ENCODE measurements at regions not wholly inside any gene's neighbourhood (a gene's known extent, or its start where the extent isn't known, plus 50 kb on each side); places are given as distances from the start of the nearest gene placed in this dataset.
"Not testable (repeated sequence)": the region's sequence is repeated elsewhere in the genome, so short reads cannot be mapped to it uniquely, and the experiment has no call there.

GRCh38 chr2:153268941-153269461 lies 209.6 kb downstream of the RPRM start:
- TF ChIP-seq, protein P1, sequence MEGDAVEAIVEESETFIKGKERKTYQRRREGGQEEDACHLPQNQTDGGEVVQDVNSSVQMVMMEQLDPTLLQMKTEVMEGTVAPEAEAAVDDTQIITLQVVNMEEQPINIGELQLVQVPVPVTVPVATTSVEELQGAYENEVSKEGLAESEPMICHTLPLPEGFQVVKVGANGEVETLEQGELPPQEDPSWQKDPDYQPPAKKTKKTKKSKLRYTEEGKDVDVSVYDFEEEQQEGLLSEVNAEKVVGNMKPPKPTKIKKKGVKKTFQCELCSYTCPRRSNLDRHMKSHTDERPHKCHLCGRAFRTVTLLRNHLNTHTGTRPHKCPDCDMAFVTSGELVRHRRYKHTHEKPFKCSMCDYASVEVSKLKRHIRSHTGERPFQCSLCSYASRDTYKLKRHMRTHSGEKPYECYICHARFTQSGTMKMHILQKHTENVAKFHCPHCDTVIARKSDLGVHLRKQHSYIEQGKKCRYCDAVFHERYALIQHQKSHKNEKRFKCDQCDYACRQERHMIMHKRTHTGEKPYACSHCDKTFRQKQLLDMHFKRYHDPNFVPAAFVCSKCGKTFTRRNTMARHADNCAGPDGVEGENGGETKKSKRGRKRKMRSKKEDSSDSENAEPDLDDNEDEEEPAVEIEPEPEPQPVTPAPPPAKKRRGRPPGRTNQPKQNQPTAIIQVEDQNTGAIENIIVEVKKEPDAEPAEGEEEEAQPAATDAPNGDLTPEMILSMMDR (IDR thresholded peaks at IDR 0.05; ENCODE audit: low read depth, low read length, missing control alignments) = no peak
- no peaks in the 10 kb centered on the region for H3K36me3 ChIP-seq (replicated peaks)
- H3K27me3 ChIP-seq (replicated peaks) = no peaks in the 10 kb centered on the region
- no peak overlapping the region for H3K4me3 ChIP-seq (ENCODE audit: low read depth, low read length)
- in situ Hi-C loops (cut with HindIII; ENCODE audit: low pct_ligation_motif_present, low sequenced_read_pairs) = no loop called here
- no peak for DNase-seq
- H3K27ac ChIP-seq = no peak overlapping the region

- DNase-seq; in situ Hi-C loops (cut with HindIII; ENCODE audit: low pct_ligation_motif_present, low sequenced_read_pairs): not testable (repeated sequence)
These were observed 221.7 kb downstream of the RPRM start for GRCh38 chr2:153256876-153257275.

DNA sequence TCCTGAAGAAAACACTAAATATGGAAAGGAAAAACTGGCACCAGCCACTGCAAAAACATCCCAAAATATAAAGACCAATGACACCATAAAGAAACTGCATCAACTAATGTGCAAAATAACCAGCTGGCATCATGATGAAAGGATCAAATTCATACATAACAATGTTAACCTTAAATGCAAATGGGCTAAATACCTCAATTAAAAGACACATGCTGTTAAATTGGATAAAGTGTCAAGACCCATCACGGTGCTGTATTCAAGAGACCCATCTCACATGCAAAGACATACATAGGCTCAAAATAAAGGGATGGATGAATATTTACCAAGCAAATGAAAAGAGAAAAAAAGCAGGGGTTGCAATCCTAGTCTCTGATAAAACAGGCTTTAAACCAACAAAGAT lies 231.9 kb downstream of the RPRM start:
- H3K27me3 ChIP-seq (replicated peaks); in situ Hi-C loops (cut with HindIII; ENCODE audit: low pct_ligation_motif_present, low sequenced_read_pairs); DNase-seq; H3K4me3 ChIP-seq (ENCODE audit: low read depth, low read length); H3K27ac ChIP-seq; H3K36me3 ChIP-seq (replicated peaks): not testable (repeated sequence)

More at GRCh38 chr2:153256876-153257275, 221.7 kb downstream of the RPRM start:
- H3K27me3 ChIP-seq (replicated peaks); H3K27ac ChIP-seq; H3K4me3 ChIP-seq (ENCODE audit: low read depth, low read length); H3K36me3 ChIP-seq (replicated peaks): not testable (repeated sequence)

GRCh38 chr2:153235516-153235915 lies 243.0 kb downstream of the RPRM start:
- Histone ChIP-seq H3K27ac (no peak overlapping the region), H3K36me3 (replicated peaks) (no peaks in the 10 kb centered on the region), H3K4me3 (ENCODE audit: low read depth, low read length) (no peak overlapping the region), H3K27me3 (replicated peaks) (no peaks in the 10 kb centered on the region)
- TF ChIP-seq, protein P1 (IDR thresholded peaks at IDR 0.05; ENCODE audit: low read depth, low read length, missing control alignments) = no peak
- in situ Hi-C loops (cut with HindIII; ENCODE audit: low pct_ligation_motif_present, low sequenced_read_pairs) = no loop called here
- no peak for DNase-seq

GRCh38 chr2:153232464-153232863 lies 246.1 kb downstream of the RPRM start:
- in situ Hi-C loops (cut with HindIII; ENCODE audit: low pct_ligation_motif_present, low sequenced_read_pairs) = no loop called here
- Histone ChIP-seq H3K27ac (no peak overlapping the region), H3K27me3 (replicated peaks) (no peaks in the 10 kb centered on the region), H3K36me3 (replicated peaks) (no peaks in the 10 kb centered on the region), H3K4me3 (ENCODE audit: low read depth, low read length) (no peak overlapping the region)
- TF ChIP-seq, protein P1 (IDR thresholded peaks at IDR 0.05; ENCODE audit: low read depth, low read length, missing control alignments) = no peak
- DNase-seq = no peak

DNA sequence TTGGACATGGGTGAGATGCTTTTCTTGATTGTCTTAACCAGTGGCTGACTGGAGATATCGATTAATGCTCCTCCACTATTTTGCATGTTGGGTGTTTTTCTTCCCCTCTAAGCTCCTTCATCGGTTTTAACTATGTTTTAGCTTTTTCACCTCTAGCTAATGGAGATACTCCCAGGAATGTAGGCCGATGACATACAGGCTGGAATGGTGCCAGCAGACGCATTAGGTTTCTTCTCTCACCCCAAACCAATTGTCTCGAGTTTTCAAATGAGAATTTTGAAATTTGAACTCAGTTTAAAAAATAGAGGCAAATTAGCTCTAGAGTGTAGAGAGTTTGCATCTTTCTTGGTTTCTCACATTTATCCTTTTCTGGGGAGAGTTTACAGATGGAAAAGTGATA lies 247.6 kb downstream of the RPRM start:
- TF ChIP-seq, protein P1 (IDR thresholded peaks at IDR 0.05; ENCODE audit: low read depth, low read length, missing control alignments) = no peak
- in situ Hi-C loops (cut with HindIII; ENCODE audit: low pct_ligation_motif_present, low sequenced_read_pairs) = no loop called here
- H3K36me3 ChIP-seq (replicated peaks) = no peaks in the 10 kb centered on the region
- H3K27ac ChIP-seq = no peak overlapping the region
- no peak for DNase-seq
- no peak overlapping the region for H3K4me3 ChIP-seq (ENCODE audit: low read depth, low read length)
- no peaks in the 10 kb centered on the region for H3K27me3 ChIP-seq (replicated peaks)

DNA sequence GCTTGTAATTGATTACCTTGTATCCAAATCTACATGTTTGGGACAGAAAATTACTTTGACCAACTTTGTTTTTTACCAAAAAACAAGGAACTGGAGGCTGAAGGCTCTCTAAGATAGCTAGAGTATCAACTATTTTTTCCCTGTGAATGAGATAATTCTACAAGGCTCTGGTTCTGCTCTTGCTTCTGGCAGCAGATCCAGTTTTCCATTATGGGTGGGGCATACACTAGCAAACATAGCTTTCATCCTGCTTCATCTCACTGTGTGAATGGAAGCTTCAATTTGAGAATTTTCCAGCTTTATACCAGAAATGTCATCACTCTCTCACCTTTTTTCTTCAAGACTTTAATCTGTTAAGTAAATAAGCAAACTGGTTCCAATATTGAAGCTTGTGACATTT lies 249.7 kb downstream of the RPRM start:
- in situ Hi-C loops (cut with HindIII; ENCODE audit: low pct_ligation_motif_present, low sequenced_read_pairs) = no loop called here
- Histone ChIP-seq H3K36me3 (replicated peaks) (no peaks in the 10 kb centered on the region), H3K27ac (no peak overlapping the region), H3K4me3 (ENCODE audit: low read depth, low read length) (no peak overlapping the region), H3K27me3 (replicated peaks) (no peaks in the 10 kb centered on the region)
- no peak for DNase-seq
- TF ChIP-seq, protein P1 (IDR thresholded peaks at IDR 0.05; ENCODE audit: low read depth, low read length, missing control alignments) = no peak

Measured in brain microvascular endothelial cell (primary cell).